H4 (cell line): ENCODE measurements at regions not wholly inside any gene's neighbourhood (a gene's known extent, or its start where the extent isn't known, plus 50 kb on each side); places are given as distances from the start of the nearest gene placed in this dataset.

ENCODE experiments used
- DNase-seq: peaks from one replicate; pipeline ENCODE4 v3.0.0-alpha.2; 2015; ENCODE audit warnings: low spot score

- no peak for DNase-seq
Observed at GRCh38 chr3:25355034-25355885, 72.8 kb upstream of the RARB start.

GRCh38 chr3:25355998-25356397 is 72.1 kb upstream of the RARB start:
- DNase-seq = no peak

- DNase-seq = no peak
Observed at GRCh38 chr3:25362118-25362517, 65.9 kb upstream of the RARB start.

- DNase-seq = no peak
Observed at GRCh38 chr3:25365636-25366035, 62.4 kb upstream of the RARB start.

GRCh38 chr3:25367025-25367424 is 61.0 kb upstream of the RARB start:
- no peak for DNase-seq

GRCh38 chr3:25372167-25372566 is 55.9 kb upstream of the RARB start:
- no peak for DNase-seq

GRCh38 chr3:25376340-25376739 is 51.7 kb upstream of the RARB start:
- no peak for DNase-seq

GRCh38 chr3:25377042-25377441 is 51.0 kb upstream of the RARB start:
- no peak for DNase-seq
